ENCODE measurements at regions not wholly inside any gene's neighbourhood (a gene's known extent, or its start where the extent isn't known, plus 50 kb on each side); places are given as distances from the start of the nearest gene placed in this dataset.
"Not testable (repeated sequence)": the region's sequence is repeated elsewhere in the genome, so short reads cannot be mapped to it uniquely, and the experiment has no call there.

GRCh38 chrY:12212394-12212793 is 488.6 kb upstream of the USP9Y start:
- no peak for DNase-seq (ENCODE audit: low read depth in 4 of 4, low spot score in 2 of 4)

GRCh38 chrY:12215564-12216022 is 485.4 kb upstream of the USP9Y start:
- no peak for DNase-seq (ENCODE audit: low read depth in 4 of 4, low spot score in 2 of 4)

GRCh38 chrY:12230921-12231320 is 470.1 kb upstream of the USP9Y start:
- no peak for DNase-seq (ENCODE audit: low read depth in 4 of 4, low spot score in 2 of 4)

GRCh38 chrY:12236399-12236798 is 464.6 kb upstream of the USP9Y start:
- no peak for DNase-seq (ENCODE audit: low read depth in 4 of 4, low spot score in 2 of 4)

- not testable (repeated sequence) for DNase-seq (ENCODE audit: low read depth in 4 of 4, low spot score in 2 of 4)
Measured at GRCh38 chrY:12240326-12240725, 460.7 kb upstream of the USP9Y start.

- DNase-seq (ENCODE audit: low read depth in 4 of 4, low spot score in 2 of 4), result no peak
Measured at GRCh38 chrY:12244146-12244545, 456.9 kb upstream of the USP9Y start.

GRCh38 chrY:12253756-12254155 is 447.3 kb upstream of the USP9Y start:
- no peak for DNase-seq (ENCODE audit: low read depth in 4 of 4, low spot score in 2 of 4)

GRCh38 chrY:12271162-12271561 is 429.9 kb upstream of the USP9Y start:
- no peak for DNase-seq (ENCODE audit: low read depth in 4 of 4, low spot score in 2 of 4)

GRCh38 chrY:12285608-12286007 is 415.4 kb upstream of the USP9Y start:
- no peak for DNase-seq (ENCODE audit: low read depth in 4 of 4, low spot score in 2 of 4)

GRCh38 chrY:12288919-12289318 is 412.1 kb upstream of the USP9Y start:
- DNase-seq (ENCODE audit: low read depth in 4 of 4, low spot score in 2 of 4), result no peak

GRCh38 chrY:12289415-12289814 is 411.6 kb upstream of the USP9Y start:
- DNase-seq (ENCODE audit: low read depth in 4 of 4, low spot score in 2 of 4), result no peak

GRCh38 chrY:12292542-12292941 is 408.5 kb upstream of the USP9Y start:
- DNase-seq (ENCODE audit: low read depth in 4 of 4, low spot score in 2 of 4), result no peak

GRCh38 chrY:12296460-12296859 is 404.6 kb upstream of the USP9Y start:
- no peak for DNase-seq (ENCODE audit: low read depth in 4 of 4, low spot score in 2 of 4)

GRCh38 chrY:12299796-12300195 is 401.2 kb upstream of the USP9Y start:
- DNase-seq (ENCODE audit: low read depth in 4 of 4, low spot score in 2 of 4), result not testable (repeated sequence)

- DNase-seq (ENCODE audit: low read depth in 4 of 4, low spot score in 2 of 4), result no peak
Measured at GRCh38 chrY:12303464-12303863, 397.6 kb upstream of the USP9Y start.

- DNase-seq (ENCODE audit: low read depth in 4 of 4, low spot score in 2 of 4), result no peak
Measured at GRCh38 chrY:12305456-12305855, 395.6 kb upstream of the USP9Y start.

- no peak for DNase-seq (ENCODE audit: low read depth in 4 of 4, low spot score in 2 of 4)
Measured at GRCh38 chrY:12309212-12309611, 391.8 kb upstream of the USP9Y start.

GRCh38 chrY:12310832-12311231 is 390.2 kb upstream of the USP9Y start:
- no peak for DNase-seq (ENCODE audit: low read depth in 4 of 4, low spot score in 2 of 4)

GRCh38 chrY:12327751-12328150 is 373.3 kb upstream of the USP9Y start:
- no peak for DNase-seq (ENCODE audit: low read depth in 4 of 4, low spot score in 2 of 4)

GRCh38 chrY:12331917-12332316 is 369.1 kb upstream of the USP9Y start:
- not testable (repeated sequence) for DNase-seq (ENCODE audit: low read depth in 4 of 4, low spot score in 2 of 4)

GRCh38 chrY:12343211-12343610 is 357.8 kb upstream of the USP9Y start:
- DNase-seq (ENCODE audit: low read depth in 4 of 4, low spot score in 2 of 4), result no peak

- DNase-seq (ENCODE audit: low read depth in 4 of 4, low spot score in 2 of 4), result no peak
Measured at GRCh38 chrY:12348181-12348580, 352.9 kb upstream of the USP9Y start.

- no peak for DNase-seq (ENCODE audit: low read depth in 4 of 4, low spot score in 2 of 4)
Measured at GRCh38 chrY:12357204-12357603, 343.8 kb upstream of the USP9Y start.

Measured in left renal cortex interstitium (tissue), 4 donors.